ENCODE measurements at regions not wholly inside any gene's neighbourhood (a gene's known extent, or its start where the extent isn't known, plus 50 kb on each side); places are given as distances from the start of the nearest gene placed in this dataset.

DNA sequence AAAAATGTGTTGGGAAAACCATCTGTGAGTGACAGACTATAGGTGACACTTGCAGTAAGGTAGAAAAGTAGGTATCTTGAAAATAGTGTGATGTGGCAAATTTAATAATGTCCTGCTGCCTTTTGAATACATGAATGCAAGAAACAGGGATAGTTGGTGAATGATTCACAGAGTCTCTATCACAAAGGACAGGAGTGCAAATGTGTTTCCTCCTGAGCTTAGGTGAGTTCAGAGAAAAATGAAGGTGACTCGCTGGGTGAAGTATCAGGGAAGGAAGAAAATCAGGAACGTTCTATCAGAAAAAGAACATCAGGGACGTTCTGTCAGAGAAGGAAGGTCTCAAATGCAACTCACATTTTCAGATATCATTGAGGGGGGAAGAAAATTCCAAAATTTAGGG lies 557.8 kb upstream of the SLC35B3 start:
- TF ChIP-seq TCF7L2 (IDR thresholded peaks at IDR 0.05; ENCODE audit: low read depth, low read length), result no peak
- TF ChIP-seq, protein P1, sequence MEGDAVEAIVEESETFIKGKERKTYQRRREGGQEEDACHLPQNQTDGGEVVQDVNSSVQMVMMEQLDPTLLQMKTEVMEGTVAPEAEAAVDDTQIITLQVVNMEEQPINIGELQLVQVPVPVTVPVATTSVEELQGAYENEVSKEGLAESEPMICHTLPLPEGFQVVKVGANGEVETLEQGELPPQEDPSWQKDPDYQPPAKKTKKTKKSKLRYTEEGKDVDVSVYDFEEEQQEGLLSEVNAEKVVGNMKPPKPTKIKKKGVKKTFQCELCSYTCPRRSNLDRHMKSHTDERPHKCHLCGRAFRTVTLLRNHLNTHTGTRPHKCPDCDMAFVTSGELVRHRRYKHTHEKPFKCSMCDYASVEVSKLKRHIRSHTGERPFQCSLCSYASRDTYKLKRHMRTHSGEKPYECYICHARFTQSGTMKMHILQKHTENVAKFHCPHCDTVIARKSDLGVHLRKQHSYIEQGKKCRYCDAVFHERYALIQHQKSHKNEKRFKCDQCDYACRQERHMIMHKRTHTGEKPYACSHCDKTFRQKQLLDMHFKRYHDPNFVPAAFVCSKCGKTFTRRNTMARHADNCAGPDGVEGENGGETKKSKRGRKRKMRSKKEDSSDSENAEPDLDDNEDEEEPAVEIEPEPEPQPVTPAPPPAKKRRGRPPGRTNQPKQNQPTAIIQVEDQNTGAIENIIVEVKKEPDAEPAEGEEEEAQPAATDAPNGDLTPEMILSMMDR (IDR thresholded peaks at IDR 0.05), result no peak
- TF ChIP-seq, protein P2, sequence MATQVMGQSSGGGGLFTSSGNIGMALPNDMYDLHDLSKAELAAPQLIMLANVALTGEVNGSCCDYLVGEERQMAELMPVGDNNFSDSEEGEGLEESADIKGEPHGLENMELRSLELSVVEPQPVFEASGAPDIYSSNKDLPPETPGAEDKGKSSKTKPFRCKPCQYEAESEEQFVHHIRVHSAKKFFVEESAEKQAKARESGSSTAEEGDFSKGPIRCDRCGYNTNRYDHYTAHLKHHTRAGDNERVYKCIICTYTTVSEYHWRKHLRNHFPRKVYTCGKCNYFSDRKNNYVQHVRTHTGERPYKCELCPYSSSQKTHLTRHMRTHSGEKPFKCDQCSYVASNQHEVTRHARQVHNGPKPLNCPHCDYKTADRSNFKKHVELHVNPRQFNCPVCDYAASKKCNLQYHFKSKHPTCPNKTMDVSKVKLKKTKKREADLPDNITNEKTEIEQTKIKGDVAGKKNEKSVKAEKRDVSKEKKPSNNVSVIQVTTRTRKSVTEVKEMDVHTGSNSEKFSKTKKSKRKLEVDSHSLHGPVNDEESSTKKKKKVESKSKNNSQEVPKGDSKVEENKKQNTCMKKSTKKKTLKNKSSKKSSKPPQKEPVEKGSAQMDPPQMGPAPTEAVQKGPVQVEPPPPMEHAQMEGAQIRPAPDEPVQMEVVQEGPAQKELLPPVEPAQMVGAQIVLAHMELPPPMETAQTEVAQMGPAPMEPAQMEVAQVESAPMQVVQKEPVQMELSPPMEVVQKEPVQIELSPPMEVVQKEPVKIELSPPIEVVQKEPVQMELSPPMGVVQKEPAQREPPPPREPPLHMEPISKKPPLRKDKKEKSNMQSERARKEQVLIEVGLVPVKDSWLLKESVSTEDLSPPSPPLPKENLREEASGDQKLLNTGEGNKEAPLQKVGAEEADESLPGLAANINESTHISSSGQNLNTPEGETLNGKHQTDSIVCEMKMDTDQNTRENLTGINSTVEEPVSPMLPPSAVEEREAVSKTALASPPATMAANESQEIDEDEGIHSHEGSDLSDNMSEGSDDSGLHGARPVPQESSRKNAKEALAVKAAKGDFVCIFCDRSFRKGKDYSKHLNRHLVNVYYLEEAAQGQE (IDR thresholded peaks at IDR 0.05; ENCODE audit: insufficient read depth in 1 of 2, low read depth in 2 of 2, low read length in 1 of 2), result no peak

All from Panc1 (cell line).